Hepatocyte (in vitro differentiated cells): ENCODE measurements at regions not wholly inside any gene's neighbourhood (a gene's known extent, or its start where the extent isn't known, plus 50 kb on each side); places are given as distances from the start of the nearest gene placed in this dataset.

Experiments
- EZH2 ChIP-seq: fragments of 200-600 bp; sonication (generic); IDR thresholded peaks from 2 replicates; pipeline ENCODE4 v1.6.1; 2016; ENCODE audit warnings: antibody characterized with exemption, mild to moderate bottlenecking, borderline replicate concordance
- EZH2phosphoT487 ChIP-seq: fragments of 200-600 bp; sonication (generic); IDR thresholded peaks from one replicate; pipeline ENCODE4 v1.6.1; 2018; ENCODE audit warnings: antibody characterized with exemption, mild to moderate bottlenecking, low read depth, moderate library complexity; ENCODE audit not compliant: unreplicated experiment, severe bottlenecking
- TF ChIP-seq, protein P1 (sequence below): fragments of 200-600 bp; sonication (generic); IDR thresholded peaks from 2 replicates; pipeline ENCODE4 v1.5.1; 2016; ENCODE audit warnings: antibody characterized with exemption, mild to moderate bottlenecking; ENCODE audit not compliant: poor library complexity

DNA sequence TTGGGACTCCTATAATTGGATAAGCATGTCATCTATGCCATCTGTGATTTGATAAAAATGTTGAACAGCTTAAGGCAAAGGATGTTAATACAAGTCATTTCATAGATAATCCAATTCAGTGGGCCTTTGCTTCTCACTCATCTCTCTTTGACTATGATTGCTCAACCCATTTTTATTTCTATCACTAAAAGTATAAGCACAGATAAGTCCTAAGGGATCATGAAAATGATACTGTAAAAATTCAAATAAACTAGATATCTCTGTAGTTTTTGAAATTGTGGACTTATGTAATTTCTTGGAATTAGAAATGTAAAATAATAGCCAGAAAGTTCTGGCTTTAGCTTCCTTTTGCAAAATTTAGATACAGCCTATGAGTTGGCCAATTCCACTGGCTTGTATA lies 440.3 kb downstream of the POM121L12 start:
- TF ChIP-seq, protein P1, sequence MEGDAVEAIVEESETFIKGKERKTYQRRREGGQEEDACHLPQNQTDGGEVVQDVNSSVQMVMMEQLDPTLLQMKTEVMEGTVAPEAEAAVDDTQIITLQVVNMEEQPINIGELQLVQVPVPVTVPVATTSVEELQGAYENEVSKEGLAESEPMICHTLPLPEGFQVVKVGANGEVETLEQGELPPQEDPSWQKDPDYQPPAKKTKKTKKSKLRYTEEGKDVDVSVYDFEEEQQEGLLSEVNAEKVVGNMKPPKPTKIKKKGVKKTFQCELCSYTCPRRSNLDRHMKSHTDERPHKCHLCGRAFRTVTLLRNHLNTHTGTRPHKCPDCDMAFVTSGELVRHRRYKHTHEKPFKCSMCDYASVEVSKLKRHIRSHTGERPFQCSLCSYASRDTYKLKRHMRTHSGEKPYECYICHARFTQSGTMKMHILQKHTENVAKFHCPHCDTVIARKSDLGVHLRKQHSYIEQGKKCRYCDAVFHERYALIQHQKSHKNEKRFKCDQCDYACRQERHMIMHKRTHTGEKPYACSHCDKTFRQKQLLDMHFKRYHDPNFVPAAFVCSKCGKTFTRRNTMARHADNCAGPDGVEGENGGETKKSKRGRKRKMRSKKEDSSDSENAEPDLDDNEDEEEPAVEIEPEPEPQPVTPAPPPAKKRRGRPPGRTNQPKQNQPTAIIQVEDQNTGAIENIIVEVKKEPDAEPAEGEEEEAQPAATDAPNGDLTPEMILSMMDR: no peak
- TF ChIP-seq EZH2phosphoT487: no peak
- no peak for TF ChIP-seq EZH2
